Loucy (cell line): ENCODE measurements at regions not wholly inside any gene's neighbourhood (a gene's known extent, or its start where the extent isn't known, plus 50 kb on each side); places are given as distances from the start of the nearest gene placed in this dataset.

Experiments used
- H2AFZ ChIP-seq: fragments of 200-600 bp; sonication (generic); 2 replicates; pipeline ENCODE4 v1.6.0; 2016; ENCODE audit warnings: antibody characterized with exemption, mild to moderate bottlenecking, low read length, moderate library complexity
- H3F3A ChIP-seq: fragments of 200-600 bp; 2 replicates; pipeline ENCODE4 v1.6.0; 2016; ENCODE audit warnings: antibody characterized with exemption, low read depth, mild to moderate bottlenecking
- H3K27me3 ChIP-seq: fragments of 200-600 bp; sonication (generic); 2 replicates; pipeline ENCODE4 v1.6.1; 2014; ENCODE audit warnings: low read length, mild to moderate bottlenecking; ENCODE audit not compliant: insufficient read depth, poor library complexity, severe bottlenecking
- H3K36me3 ChIP-seq: fragments of 200-600 bp; sonication (generic); 2 replicates; pipeline ENCODE4 v1.6.1; 2016; ENCODE audit warnings: low read length; ENCODE audit not compliant: insufficient read depth
- H3K4me1 ChIP-seq: fragments of 200-600 bp; sonication (generic); 2 replicates; pipeline ENCODE4 v1.5.1; 2014; ENCODE audit warnings: low read length, mild to moderate bottlenecking; ENCODE audit not compliant: insufficient read depth, poor library complexity, severe bottlenecking
- H3K4me2 ChIP-seq: fragments of 200-600 bp; sonication (generic); 2 replicates; pipeline ENCODE4 v1.6.0; 2014; ENCODE audit warnings: antibody characterized with exemption, low read length, low read depth, mild to moderate bottlenecking; ENCODE audit not compliant: poor library complexity, severe bottlenecking
- H3K4me3 ChIP-seq: fragments of 200-600 bp; sonication (generic); 2 replicates; pipeline ENCODE4 v1.5.1; 2014; ENCODE audit warnings: low read length, mild to moderate bottlenecking, mixed read lengths; ENCODE audit not compliant: poor library complexity, severe bottlenecking
- H3K79me2 ChIP-seq: fragments of 200-600 bp; sonication (generic); 2 replicates; pipeline ENCODE4 v1.6.1; 2014; ENCODE audit warnings: low read length; ENCODE audit not compliant: insufficient read depth
- H3K9ac ChIP-seq: fragments of 200-600 bp; sonication (generic); 2 replicates; pipeline ENCODE4 v1.6.0; 2014; ENCODE audit warnings: mild to moderate bottlenecking, low read depth, low read length, moderate library complexity; ENCODE audit not compliant: poor library complexity, severe bottlenecking
- H3K9me2 ChIP-seq: fragments of 200-600 bp; sonication (generic); replicated peaks from 2 replicates; pipeline ENCODE4 v1.6.1; 2016; ENCODE audit warnings: low read depth, low read length, mixed read lengths
- H3K9me3 ChIP-seq: fragments of 200-600 bp; sonication (generic); 2 replicates; pipeline ENCODE4 v1.6.1; 2014; ENCODE audit warnings: mild to moderate bottlenecking, antibody characterized with exemption, low read length, low read depth; ENCODE audit not compliant: insufficient read depth
- H4K20me1 ChIP-seq: fragments of 200-600 bp; sonication (generic); 2 replicates; pipeline ENCODE4 v1.6.0; 2014; ENCODE audit warnings: antibody characterized with exemption, low read length, mild to moderate bottlenecking; ENCODE audit not compliant: insufficient read depth, poor library complexity, severe bottlenecking
- EZH2phosphoT487 ChIP-seq: fragments of 200-600 bp; IDR thresholded peaks from 2 replicates; pipeline ENCODE4 v1.6.1; 2018; ENCODE audit warnings: antibody characterized with exemption, mild to moderate bottlenecking, moderate library complexity, borderline replicate concordance
- TF ChIP-seq, protein P1 (sequence below): fragments of 200-600 bp; sonication (generic); conservative IDR thresholded peaks from 2 replicates; pipeline ENCODE4 v1.5.1; 2014; ENCODE audit warnings: mild to moderate bottlenecking, antibody characterized with exemption, low read length

DNA sequence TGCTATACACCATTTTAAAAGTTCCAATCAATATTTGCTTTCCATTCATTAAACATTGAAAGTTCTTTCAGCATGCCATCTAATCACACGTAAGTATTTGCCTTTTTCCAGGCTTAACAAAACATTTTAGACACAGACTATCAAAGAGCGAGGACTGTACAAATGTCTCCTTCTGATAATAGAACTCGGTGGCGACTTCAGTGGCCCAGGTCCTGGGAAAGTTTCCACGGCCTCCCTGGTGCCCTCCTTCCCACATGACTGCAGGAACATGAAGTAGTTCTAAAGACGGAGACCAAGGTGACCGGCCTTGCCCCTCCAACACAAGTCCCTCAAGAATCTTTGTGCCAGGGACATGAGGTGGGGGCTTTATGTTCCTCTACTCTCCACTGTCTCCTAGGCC is 174.6 kb upstream of the KBTBD8 start:
- Histone ChIP-seq H3K4me3 (no peak overlapping the region), H3K4me1 (no peaks in the 10 kb centered on the region), H3K4me2 (no peak overlapping the region), H3K9me3 (no peaks in the 10 kb centered on the region), H3K27me3 (no peaks in the 10 kb centered on the region), H3K36me3 (no peaks in the 10 kb centered on the region), H3K79me2 (no peaks in the 10 kb centered on the region), H4K20me1 (no peaks in the 10 kb centered on the region), H3F3A (no peaks in the 10 kb centered on the region), H2AFZ (no peak overlapping the region), H3K9ac (no peak overlapping the region), H3K9me2 (no peaks in the 10 kb centered on the region)
- no peak for TF ChIP-seq EZH2phosphoT487
- TF ChIP-seq, protein P1, sequence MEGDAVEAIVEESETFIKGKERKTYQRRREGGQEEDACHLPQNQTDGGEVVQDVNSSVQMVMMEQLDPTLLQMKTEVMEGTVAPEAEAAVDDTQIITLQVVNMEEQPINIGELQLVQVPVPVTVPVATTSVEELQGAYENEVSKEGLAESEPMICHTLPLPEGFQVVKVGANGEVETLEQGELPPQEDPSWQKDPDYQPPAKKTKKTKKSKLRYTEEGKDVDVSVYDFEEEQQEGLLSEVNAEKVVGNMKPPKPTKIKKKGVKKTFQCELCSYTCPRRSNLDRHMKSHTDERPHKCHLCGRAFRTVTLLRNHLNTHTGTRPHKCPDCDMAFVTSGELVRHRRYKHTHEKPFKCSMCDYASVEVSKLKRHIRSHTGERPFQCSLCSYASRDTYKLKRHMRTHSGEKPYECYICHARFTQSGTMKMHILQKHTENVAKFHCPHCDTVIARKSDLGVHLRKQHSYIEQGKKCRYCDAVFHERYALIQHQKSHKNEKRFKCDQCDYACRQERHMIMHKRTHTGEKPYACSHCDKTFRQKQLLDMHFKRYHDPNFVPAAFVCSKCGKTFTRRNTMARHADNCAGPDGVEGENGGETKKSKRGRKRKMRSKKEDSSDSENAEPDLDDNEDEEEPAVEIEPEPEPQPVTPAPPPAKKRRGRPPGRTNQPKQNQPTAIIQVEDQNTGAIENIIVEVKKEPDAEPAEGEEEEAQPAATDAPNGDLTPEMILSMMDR = no peak

DNA sequence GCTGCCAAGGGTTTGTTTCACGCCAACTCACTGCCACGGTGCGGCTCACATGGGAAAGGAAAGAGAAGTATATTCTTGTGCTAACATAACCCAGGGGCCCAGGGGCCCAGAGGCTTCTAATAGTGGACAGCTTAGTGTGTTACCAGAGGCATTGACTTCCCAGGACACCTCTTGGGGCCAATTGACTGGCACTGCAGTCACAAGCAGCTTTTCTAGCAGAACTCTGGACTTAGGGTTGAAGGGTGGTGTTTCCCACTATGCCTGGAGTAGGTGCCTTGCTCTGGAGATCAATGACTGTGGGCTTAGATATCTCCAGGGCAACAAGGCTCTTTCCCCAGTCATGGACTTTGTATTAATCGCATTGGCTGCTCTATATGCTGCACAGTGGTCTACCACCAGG is 172.7 kb upstream of the KBTBD8 start:
- TF ChIP-seq, protein P1 = no peak
- no peak for TF ChIP-seq EZH2phosphoT487
- no peaks in the 10 kb centered on the region for H3F3A ChIP-seq
- no peaks in the 10 kb centered on the region for H3K79me2 ChIP-seq
- H3K9me2 ChIP-seq = no peaks in the 10 kb centered on the region
- no peaks in the 10 kb centered on the region for H3K27me3 ChIP-seq
- no peaks in the 10 kb centered on the region for H3K4me1 ChIP-seq
- no peaks in the 10 kb centered on the region for H3K36me3 ChIP-seq
- H3K9me3 ChIP-seq = no peaks in the 10 kb centered on the region
- no peak overlapping the region for H3K9ac ChIP-seq
- H4K20me1 ChIP-seq = no peaks in the 10 kb centered on the region
- no peak overlapping the region for H2AFZ ChIP-seq
- no peak overlapping the region for H3K4me3 ChIP-seq
- no peak overlapping the region for H3K4me2 ChIP-seq

DNA sequence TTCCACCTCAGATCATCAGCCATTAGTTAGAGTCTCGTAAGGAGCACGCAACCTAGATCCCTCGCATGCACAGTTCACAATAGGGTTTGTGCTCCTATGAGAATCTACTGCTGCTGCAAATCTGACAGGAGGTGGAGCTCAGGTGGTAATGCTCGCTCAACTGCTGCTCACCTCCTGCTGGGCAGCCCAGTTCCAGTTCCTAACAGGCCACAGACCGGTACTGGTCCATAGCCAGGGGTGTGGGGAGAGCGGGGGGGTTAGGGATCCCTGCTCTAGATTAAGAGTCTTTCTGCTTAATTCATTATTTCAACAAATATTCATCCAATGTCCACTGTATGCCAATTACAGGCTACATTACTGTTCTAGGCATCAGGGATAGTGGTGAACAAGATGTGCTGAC is 170.4 kb upstream of the KBTBD8 start:
- Histone ChIP-seq H4K20me1 (no peaks in the 10 kb centered on the region), H3K9ac (no peak overlapping the region), H3K4me3 (no peak overlapping the region), H3K9me2 (no peaks in the 10 kb centered on the region), H2AFZ (no peak overlapping the region), H3K4me1 (no peaks in the 10 kb centered on the region), H3K79me2 (no peaks in the 10 kb centered on the region), H3K27me3 (no peaks in the 10 kb centered on the region), H3K4me2 (no peak overlapping the region), H3K9me3 (no peaks in the 10 kb centered on the region), H3K36me3 (no peaks in the 10 kb centered on the region), H3F3A (no peaks in the 10 kb centered on the region)
- no peak for TF ChIP-seq EZH2phosphoT487
- TF ChIP-seq, protein P1 = no peak
